Activated naive CD8-positive, alpha-beta T cell treated with anti-CD3 and anti-CD28 coated beads, Interleukin-2, amount 10 ng/mL, durations not matched to agents 7 days and 5 days (primary cell): ENCODE measurements at regions not wholly inside any gene's neighbourhood (a gene's known extent, or its start where the extent isn't known, plus 50 kb on each side); places are given as distances from the start of the nearest gene placed in this dataset.
A peak's percentile ranks its signal among the peaks of the same experiment; 100 is the strongest.

ENCODE experiments used
- ATAC-seq: fragments of 150-1000 bp; cut with Tn5 transposase; one replicate; pipeline ENCODE4 v1.10.0; 2021; ENCODE audit warnings: low read depth, moderate library complexity
- POLR2A ChIA-PET: fragments of 350-600 bp; sonication (Branson Sonifier 250); formaldehyde crosslinking; loops from one replicate; lab custom pipeline; 2021; ENCODE audit warnings: antibody characterized with exemption; lab: Charles Lee
- DNase-seq: peaks from one replicate; pipeline ENCODE4 v3.0.0; 2021
- H3K27ac Mint-ChIP-seq: one replicate; pipeline ENCODE4 v1.8.0; 2022; ENCODE audit warnings: mild to moderate bottlenecking, mixed read lengths
- H3K27me3 Mint-ChIP-seq: one replicate; pipeline ENCODE4 v1.8.0; 2022; ENCODE audit warnings: mild to moderate bottlenecking, moderate library complexity, mixed read lengths
- H3K36me3 Mint-ChIP-seq: one replicate; pipeline ENCODE4 v1.8.0; 2021; ENCODE audit warnings: mild to moderate bottlenecking, mixed read lengths
- H3K4me1 Mint-ChIP-seq: one replicate; pipeline ENCODE4 v1.8.0; 2021; ENCODE audit warnings: mixed read lengths
- H3K4me3 Mint-ChIP-seq: one replicate; pipeline ENCODE4 v1.8.0; 2022; ENCODE audit warnings: mild to moderate bottlenecking, moderate library complexity, mixed read lengths
- H3K9me3 Mint-ChIP-seq: one replicate; pipeline ENCODE4 v1.8.0; 2021; ENCODE audit warnings: mixed read lengths

- ATAC-seq, result peak; percentile 57
- Mint-ChIP-seq H3K4me1 (peaks cover 51% of the 10 kb centered on the region), H3K27ac (peak overlapping the region; percentile 62), H3K27me3 (peaks cover 14% of the 10 kb centered on the region), H3K9me3 (no peaks in the 10 kb centered on the region), H3K36me3 (no peaks in the 10 kb centered on the region), H3K4me3 (peak overlapping the region; percentile 66)
- POLR2A ChIA-PET, result interaction anchor here (1.0 to 3.7 kb wide), 6 partner anchors 12 to 237 kb away, joined by 3 to 18 read pairs (median 8); no protein-coding TSS in a partner anchor
- DNase-seq, result peak; percentile 95
These were observed 64.4 kb upstream of the TM9SF2 start for GRCh38 chr13:99436686-99437416.

- H3K4me3 Mint-ChIP-seq, result no peak overlapping the region
These were observed 62.2 kb upstream of the TM9SF2 start for GRCh38 chr13:99439048-99439447.

GRCh38 chr13:99439850-99440604, 61.2 kb upstream of the TM9SF2 start:
- H3K27ac Mint-ChIP-seq, result no peak overlapping the region
- no peaks in the 10 kb centered on the region for H3K36me3 Mint-ChIP-seq
- H3K27me3 Mint-ChIP-seq, result peaks cover 14% of the 10 kb centered on the region
- DNase-seq, result no peak
- no peak overlapping the region for H3K4me3 Mint-ChIP-seq
- H3K9me3 Mint-ChIP-seq, result no peaks in the 10 kb centered on the region
- peaks cover 22% of the 10 kb centered on the region for H3K4me1 Mint-ChIP-seq
- no peak for ATAC-seq
- POLR2A ChIA-PET, result interaction anchor here (1.0 to 1.2 kb wide), 2 partner anchors 17 to 53 kb away, joined by 3 to 4 read pairs; no protein-coding TSS in a partner anchor

More at GRCh38 chr13:99439048-99439447, 62.2 kb upstream of the TM9SF2 start:
- H3K27ac Mint-ChIP-seq, result no peak overlapping the region
- no peak for ATAC-seq
- peaks cover 14% of the 10 kb centered on the region for H3K27me3 Mint-ChIP-seq
- no peaks in the 10 kb centered on the region for H3K9me3 Mint-ChIP-seq
- POLR2A ChIA-PET, result interaction anchor here (1.0 kb wide), 1 partner anchor 18 kb away, joined by 3 read pairs; no protein-coding TSS in a partner anchor
- no peak for DNase-seq
- H3K36me3 Mint-ChIP-seq, result no peaks in the 10 kb centered on the region
- peaks cover 29% of the 10 kb centered on the region for H3K4me1 Mint-ChIP-seq

GRCh38 chr13:99442273-99442895, 58.9 kb upstream of the TM9SF2 start:
- Mint-ChIP-seq H3K27ac (no peak overlapping the region), H3K36me3 (no peaks in the 10 kb centered on the region), H3K4me3 (no peak overlapping the region), H3K4me1 (peaks cover 9% of the 10 kb centered on the region), H3K9me3 (no peaks in the 10 kb centered on the region), H3K27me3 (peaks cover 14% of the 10 kb centered on the region)
- ATAC-seq, result no peak
- POLR2A ChIA-PET, result interaction anchor here (0.7 kb wide), 1 partner anchor 458 kb away, joined by 4 read pairs; no protein-coding TSS in a partner anchor
- no peak for DNase-seq

GRCh38 chr13:99446242-99446641, 55.0 kb upstream of the TM9SF2 start:
- Mint-ChIP-seq H3K27ac (no peak overlapping the region), H3K9me3 (no peaks in the 10 kb centered on the region), H3K36me3 (no peaks in the 10 kb centered on the region), H3K27me3 (peaks cover 12% of the 10 kb centered on the region), H3K4me1 (no peaks in the 10 kb centered on the region), H3K4me3 (no peak overlapping the region)
- POLR2A ChIA-PET, result interaction anchor here (0.7 kb wide), 1 partner anchor 19 kb away, joined by 4 read pairs; no protein-coding TSS in a partner anchor
- ATAC-seq (no peak), DNase-seq (no peak)

GRCh38 chr13:99448546-99448945, 52.7 kb upstream of the TM9SF2 start:
- ATAC-seq (no peak), DNase-seq (no peak)
- H3K4me1 Mint-ChIP-seq, result no peaks in the 10 kb centered on the region
- no peak overlapping the region for H3K4me3 Mint-ChIP-seq
- POLR2A ChIA-PET, result interaction anchor here (1.1 kb wide), 1 partner anchor 10 kb away, joined by 3 read pairs; no protein-coding TSS in a partner anchor
- no peak overlapping the region for H3K27ac Mint-ChIP-seq
- H3K27me3 Mint-ChIP-seq, result peaks cover 14% of the 10 kb centered on the region
- H3K36me3 Mint-ChIP-seq, result no peaks in the 10 kb centered on the region
- H3K9me3 Mint-ChIP-seq, result no peaks in the 10 kb centered on the region

- Mint-ChIP-seq H3K27ac (no peak overlapping the region), H3K9me3 (no peaks in the 10 kb centered on the region), H3K4me3 (no peak overlapping the region), H3K4me1 (no peaks in the 10 kb centered on the region), H3K36me3 (no peaks in the 10 kb centered on the region), H3K27me3 (peaks cover 14% of the 10 kb centered on the region)
- ATAC-seq (no peak), DNase-seq (no peak)
- POLR2A ChIA-PET, result no interaction called here
These were observed 50.9 kb upstream of the TM9SF2 start for GRCh38 chr13:99450416-99450815.
